ENCODE measurements at regions not wholly inside any gene's neighbourhood (a gene's known extent, or its start where the extent isn't known, plus 50 kb on each side); places are given as distances from the start of the nearest gene placed in this dataset.

- DNase-seq, result peak; percentile 49
- Histone ChIP-seq H3K9me3 (no peaks in the 10 kb centered on the region), H3K4me3 (no peak overlapping the region), H3K27ac (no peak overlapping the region), H3K27me3 (replicated peaks in 1 of 7) (no peaks in the 10 kb centered on the region), H3K36me3 (no peaks in the 10 kb centered on the region), H3K4me1 (no peaks in the 10 kb centered on the region)
- 61 to 91% (median 87%) methylated on average over 7 to 9 of the region's 9 CpGs for WGBS, 5 donors
- intact Hi-C loops (cut with DNase I; ENCODE audit: low total_unique reads), result no loop called here
- TF ChIP-seq POLR2AphosphoS5 (IDR thresholded peaks at IDR 0.05) (no peak), POLR2A (IDR thresholded peaks at IDR 0.05) (no peak)
- TF ChIP-seq, protein P1, sequence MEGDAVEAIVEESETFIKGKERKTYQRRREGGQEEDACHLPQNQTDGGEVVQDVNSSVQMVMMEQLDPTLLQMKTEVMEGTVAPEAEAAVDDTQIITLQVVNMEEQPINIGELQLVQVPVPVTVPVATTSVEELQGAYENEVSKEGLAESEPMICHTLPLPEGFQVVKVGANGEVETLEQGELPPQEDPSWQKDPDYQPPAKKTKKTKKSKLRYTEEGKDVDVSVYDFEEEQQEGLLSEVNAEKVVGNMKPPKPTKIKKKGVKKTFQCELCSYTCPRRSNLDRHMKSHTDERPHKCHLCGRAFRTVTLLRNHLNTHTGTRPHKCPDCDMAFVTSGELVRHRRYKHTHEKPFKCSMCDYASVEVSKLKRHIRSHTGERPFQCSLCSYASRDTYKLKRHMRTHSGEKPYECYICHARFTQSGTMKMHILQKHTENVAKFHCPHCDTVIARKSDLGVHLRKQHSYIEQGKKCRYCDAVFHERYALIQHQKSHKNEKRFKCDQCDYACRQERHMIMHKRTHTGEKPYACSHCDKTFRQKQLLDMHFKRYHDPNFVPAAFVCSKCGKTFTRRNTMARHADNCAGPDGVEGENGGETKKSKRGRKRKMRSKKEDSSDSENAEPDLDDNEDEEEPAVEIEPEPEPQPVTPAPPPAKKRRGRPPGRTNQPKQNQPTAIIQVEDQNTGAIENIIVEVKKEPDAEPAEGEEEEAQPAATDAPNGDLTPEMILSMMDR (IDR thresholded peaks at IDR 0.05 in 8 of 11, conservative IDR thresholded peaks at IDR 0.05 in 3 of 11), result no peak
These were observed 630.7 kb downstream of the TBC1D22A start for GRCh38 chr22:47393191-47393590.

DNA sequence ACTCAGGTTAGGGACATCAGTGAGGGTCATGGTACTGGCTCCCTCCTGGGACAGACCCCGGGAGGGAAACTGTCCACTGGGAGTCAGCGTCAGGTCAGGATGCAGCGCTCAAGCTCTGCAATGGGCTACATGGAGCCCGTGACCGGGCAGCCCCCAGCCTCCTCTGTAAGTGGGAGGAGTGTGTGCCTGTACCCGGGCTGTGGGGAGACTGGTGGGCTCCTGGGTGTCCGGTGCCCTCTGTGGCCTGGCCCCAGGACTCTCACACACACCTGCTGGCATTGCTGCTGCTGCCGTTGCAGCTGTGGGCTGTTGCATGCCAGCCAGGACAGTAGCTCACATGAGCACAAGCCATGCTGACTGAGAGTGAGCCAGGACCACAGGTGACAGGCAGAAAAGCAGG, 630.3 kb downstream of the TBC1D22A start:
- TF ChIP-seq POLR2A (IDR thresholded peaks at IDR 0.05), result no peak
- TF ChIP-seq POLR2AphosphoS5 (IDR thresholded peaks at IDR 0.05), result no peak
- TF ChIP-seq, protein P1 (IDR thresholded peaks at IDR 0.05 in 8 of 11, conservative IDR thresholded peaks at IDR 0.05 in 3 of 11), result no peak
- Histone ChIP-seq H3K36me3 (no peaks in the 10 kb centered on the region), H3K27ac (no peak overlapping the region), H3K4me1 (no peaks in the 10 kb centered on the region), H3K4me3 (no peak overlapping the region), H3K9me3 (no peaks in the 10 kb centered on the region), H3K27me3 (replicated peaks in 1 of 7) (peaks cover 0 to 3% (median 0%) of the 10 kb centered on the region in 7 donors)
- peak; percentile 67 for DNase-seq
- intact Hi-C loops (cut with DNase I; ENCODE audit: low total_unique reads), result no loop called here
- WGBS, 5 donors, result 67 to 97% (median 88%) methylated on average over 1 to 8 of the region's 8 CpGs

DNA sequence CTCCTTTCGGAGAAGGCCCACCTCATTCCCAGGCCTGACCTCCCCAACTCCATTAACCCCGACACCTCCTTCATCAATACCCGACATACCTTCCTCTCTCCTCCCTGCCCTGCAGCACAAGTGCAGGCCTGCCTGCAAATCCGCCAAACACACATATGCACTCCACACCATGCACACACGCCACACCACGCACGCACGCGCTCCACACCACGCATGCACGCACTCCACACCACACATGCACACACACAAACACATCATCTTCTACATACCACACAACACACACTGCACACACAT, 629.6 kb downstream of the TBC1D22A start:
- TF ChIP-seq POLR2A (IDR thresholded peaks at IDR 0.05) (no peak), POLR2AphosphoS5 (IDR thresholded peaks at IDR 0.05) (no peak)
- TF ChIP-seq, protein P1 (IDR thresholded peaks at IDR 0.05 in 8 of 11, conservative IDR thresholded peaks at IDR 0.05 in 3 of 11), result no peak
- no peak for DNase-seq
- no peak overlapping the region for H3K27ac ChIP-seq
- peaks cover 0 to 9% (median 0%) of the 10 kb centered on the region in 7 donors for H3K27me3 ChIP-seq (replicated peaks in 1 of 7)
- intact Hi-C loops (cut with DNase I; ENCODE audit: low total_unique reads), result no loop called here
- WGBS, 5 donors, result 69 to 95% (median 76%) methylated on average over 11 of the region's 11 CpGs
- H3K9me3 ChIP-seq, result no peaks in the 10 kb centered on the region
- no peak overlapping the region for H3K4me3 ChIP-seq
- H3K36me3 ChIP-seq, result no peaks in the 10 kb centered on the region
- no peaks in the 10 kb centered on the region for H3K4me1 ChIP-seq

DNA sequence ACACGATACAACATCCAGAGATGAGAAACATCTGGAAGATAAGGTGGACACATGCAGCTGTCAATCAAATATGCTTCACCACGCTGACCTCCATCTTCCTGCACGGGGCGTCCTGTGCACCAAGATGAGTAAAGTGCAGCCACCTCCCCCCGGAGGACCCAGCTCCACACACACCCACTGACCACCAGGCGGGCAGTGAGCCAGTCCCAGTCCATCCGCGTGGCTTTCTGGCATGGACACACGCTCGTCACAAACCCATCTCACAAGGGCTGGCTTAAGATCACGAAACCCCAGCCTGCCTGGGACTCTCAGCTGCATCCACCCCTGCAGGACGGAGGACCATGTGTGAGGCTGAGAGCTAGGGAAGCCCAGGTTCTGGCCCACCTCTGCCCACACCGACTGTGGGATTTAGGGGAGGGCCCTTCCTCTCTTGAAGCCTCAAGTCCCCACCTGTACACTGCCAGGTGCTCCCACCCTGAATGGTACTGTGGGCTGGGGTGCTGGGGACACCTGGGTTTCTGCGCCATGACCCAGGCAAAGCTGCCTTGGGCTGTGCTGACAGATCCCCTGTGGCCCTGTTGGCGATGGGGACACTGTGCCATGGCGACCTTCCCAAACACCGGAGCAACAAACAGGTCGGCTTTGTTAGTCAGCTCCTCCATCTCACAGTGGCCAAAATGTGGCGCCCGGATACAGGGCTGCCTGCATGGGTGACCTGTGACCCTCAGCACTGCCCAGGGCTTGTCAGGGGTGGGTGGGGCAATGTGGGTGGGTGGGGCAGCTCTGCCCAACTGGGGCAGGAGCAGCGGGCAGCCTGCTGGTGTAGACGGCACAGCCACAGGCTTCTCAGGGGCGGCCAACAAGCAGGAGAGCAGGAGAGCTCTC, 629.0 kb downstream of the TBC1D22A start:
- no peak overlapping the region for H3K4me3 ChIP-seq
- TF ChIP-seq POLR2AphosphoS5 (IDR thresholded peaks at IDR 0.05), result no peak
- TF ChIP-seq POLR2A (IDR thresholded peaks at IDR 0.05), result no peak
- TF ChIP-seq, protein P1 (IDR thresholded peaks at IDR 0.05 in 8 of 11, conservative IDR thresholded peaks at IDR 0.05 in 3 of 11), result no peak
- DNase-seq, result peak; percentile 53
- H3K9me3 ChIP-seq, result no peaks in the 10 kb centered on the region
- 82 to 92% (median 87%) methylated on average over 19 to 23 of the region's 23 CpGs for WGBS, 5 donors
- no peak overlapping the region for H3K27ac ChIP-seq
- no peaks in the 10 kb centered on the region for H3K36me3 ChIP-seq
- intact Hi-C loops (cut with DNase I; ENCODE audit: low total_unique reads), result no loop called here
- no peaks in the 10 kb centered on the region for H3K4me1 ChIP-seq
- peaks cover 0 to 13% (median 0%) of the 10 kb centered on the region in 7 donors for H3K27me3 ChIP-seq (replicated peaks in 1 of 7)

Data from spleen (tissue), 11 donors.